ENCODE measurements at regions not wholly inside any gene's neighbourhood (a gene's known extent, or its start where the extent isn't known, plus 50 kb on each side); places are given as distances from the start of the nearest gene placed in this dataset.

DNA sequence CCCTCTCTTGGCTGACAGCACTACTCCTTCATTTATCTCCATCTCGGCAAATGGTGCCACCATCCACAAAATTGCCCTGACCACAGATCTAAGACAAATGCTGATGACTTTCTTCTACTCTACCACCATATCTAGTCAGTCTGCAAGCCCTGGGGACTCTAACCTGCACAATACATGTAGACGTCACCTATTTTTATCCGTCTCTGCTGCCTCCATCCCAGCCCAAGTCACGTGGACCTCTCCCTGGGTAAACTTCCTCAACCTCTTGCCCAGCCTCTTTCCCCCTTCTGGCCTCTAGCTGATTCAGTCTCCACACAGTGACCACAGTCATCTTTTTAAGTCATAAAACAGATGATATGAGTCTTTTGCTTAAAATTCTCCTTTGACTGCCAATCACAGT lies 1203.0 kb downstream of the AACS start:
- DNase-seq (ENCODE audit: low read depth, low spot score) (no peak), FAIRE-seq (no peak)
- no peak overlapping the region for H3K27ac ChIP-seq (ENCODE audit: insufficient read depth, low read depth, low read length)
- dilution Hi-C loops (cut with MboI; ENCODE audit: extremely low pct_ligation_motif_present, low sequenced_read_pairs) = no loop called here
- H3K9me3 ChIP-seq (replicated peaks; ENCODE audit: control insufficient read depth, insufficient read depth, low read length) = peaks cover 11% of the 10 kb centered on the region
- TF ChIP-seq POLR2AphosphoS5 (IDR thresholded peaks at IDR 0.05; ENCODE audit: insufficient read depth, low read depth, low read length) = no peak
- TF ChIP-seq GATA2 (IDR thresholded peaks at IDR 0.05; ENCODE audit: insufficient read depth, insufficient read length, low read depth, low read length) = no peak
- TF ChIP-seq, protein P1, sequence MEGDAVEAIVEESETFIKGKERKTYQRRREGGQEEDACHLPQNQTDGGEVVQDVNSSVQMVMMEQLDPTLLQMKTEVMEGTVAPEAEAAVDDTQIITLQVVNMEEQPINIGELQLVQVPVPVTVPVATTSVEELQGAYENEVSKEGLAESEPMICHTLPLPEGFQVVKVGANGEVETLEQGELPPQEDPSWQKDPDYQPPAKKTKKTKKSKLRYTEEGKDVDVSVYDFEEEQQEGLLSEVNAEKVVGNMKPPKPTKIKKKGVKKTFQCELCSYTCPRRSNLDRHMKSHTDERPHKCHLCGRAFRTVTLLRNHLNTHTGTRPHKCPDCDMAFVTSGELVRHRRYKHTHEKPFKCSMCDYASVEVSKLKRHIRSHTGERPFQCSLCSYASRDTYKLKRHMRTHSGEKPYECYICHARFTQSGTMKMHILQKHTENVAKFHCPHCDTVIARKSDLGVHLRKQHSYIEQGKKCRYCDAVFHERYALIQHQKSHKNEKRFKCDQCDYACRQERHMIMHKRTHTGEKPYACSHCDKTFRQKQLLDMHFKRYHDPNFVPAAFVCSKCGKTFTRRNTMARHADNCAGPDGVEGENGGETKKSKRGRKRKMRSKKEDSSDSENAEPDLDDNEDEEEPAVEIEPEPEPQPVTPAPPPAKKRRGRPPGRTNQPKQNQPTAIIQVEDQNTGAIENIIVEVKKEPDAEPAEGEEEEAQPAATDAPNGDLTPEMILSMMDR (IDR thresholded peaks at IDR 0.05; ENCODE audit: extremely low read depth in 1 of 2, insufficient read depth in 1 of 2, low read depth in 1 of 2, low read length in 2 of 2) = no peak
- TF ChIP-seq JUN (IDR thresholded peaks at IDR 0.05; ENCODE audit: borderline replicate concordance, insufficient read depth, insufficient read length, low read depth) = no peak
- H3K9ac ChIP-seq (replicated peaks; ENCODE audit: extremely low read depth, insufficient read depth, low read length) = no peak overlapping the region
- no peak overlapping the region for H3K4me2 ChIP-seq (ENCODE audit: insufficient read depth, low read length)
- H3K9me1 ChIP-seq (replicated peaks; ENCODE audit: control insufficient read depth, extremely low read depth, insufficient read depth, low read length) = no peaks in the 10 kb centered on the region
- intact Hi-C loops (cut with micrococcal nuclease) = no loop called here
- POLR2A ChIA-PET = no interaction called here
- H3K4me3 ChIP-seq (replicated peaks in 1 of 3; ENCODE audit: insufficient read depth in 1 of 3, low read depth in 1 of 3, low read length in 3 of 3) = no peak overlapping the region
- no peaks in the 10 kb centered on the region for H3K27me3 ChIP-seq (ENCODE audit: control insufficient read depth in 2 of 2, insufficient read depth in 2 of 2, low read length in 2 of 2)
- no peaks in the 10 kb centered on the region for H3K4me1 ChIP-seq (ENCODE audit: control insufficient read depth, extremely low read depth, insufficient read depth, low read length)
- no peaks in the 10 kb centered on the region for H3K79me2 ChIP-seq (ENCODE audit: control insufficient read depth, insufficient read depth, low read length)
- no TSS peak for BruUV-seq (replicated peaks)
- H3K36me3 ChIP-seq (ENCODE audit: control insufficient read depth in 2 of 2, extremely low read depth in 1 of 2, insufficient read depth in 2 of 2, low read length in 2 of 2) = no peaks in the 10 kb centered on the region
- H2AFZ ChIP-seq (ENCODE audit: low read depth, low read length) = no peak overlapping the region
- no peaks in the 10 kb centered on the region for H4K20me1 ChIP-seq (replicated peaks; ENCODE audit: control insufficient read depth, extremely low read depth, insufficient read depth, low read length)
- CTCF ChIA-PET = no interaction called here

DNA sequence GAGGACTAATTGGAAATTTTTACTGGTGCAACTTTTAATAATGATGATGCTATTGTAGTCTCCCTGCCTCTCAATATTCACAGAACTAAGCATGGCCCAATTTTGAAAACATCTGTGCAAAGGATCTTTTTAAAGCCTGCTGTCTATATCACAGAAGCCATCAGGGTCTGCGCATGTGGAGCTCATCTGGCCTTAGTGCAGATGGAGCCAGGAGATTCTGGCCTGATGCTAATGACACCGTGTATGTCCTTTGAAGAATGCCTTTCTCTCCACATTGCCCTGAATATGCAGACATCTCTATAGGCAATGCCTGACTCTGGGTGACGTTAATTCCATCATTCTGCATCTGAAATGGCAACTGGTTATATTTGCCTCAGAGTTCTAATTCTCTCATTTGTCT lies 1205.9 kb downstream of the AACS start:
- FAIRE-seq = no peak
- intact Hi-C loops (cut with micrococcal nuclease) = no loop called here
- CTCF ChIA-PET = no interaction called here

More for the DNA sequence above, 1205.9 kb downstream of the AACS start:
- H4K20me1 ChIP-seq (replicated peaks; ENCODE audit: control insufficient read depth, extremely low read depth, insufficient read depth, low read length) = no peaks in the 10 kb centered on the region
- POLR2A ChIA-PET = no interaction called here
- H3K4me3 ChIP-seq (replicated peaks in 1 of 3; ENCODE audit: insufficient read depth in 1 of 3, low read depth in 1 of 3, low read length in 3 of 3) = no peak overlapping the region
- no peaks in the 10 kb centered on the region for H3K9me1 ChIP-seq (replicated peaks; ENCODE audit: control insufficient read depth, extremely low read depth, insufficient read depth, low read length)
- no peak overlapping the region for H3K27ac ChIP-seq (ENCODE audit: insufficient read depth, low read depth, low read length)
- TF ChIP-seq GATA2 (IDR thresholded peaks at IDR 0.05; ENCODE audit: insufficient read depth, insufficient read length, low read depth, low read length) (no peak), POLR2AphosphoS5 (IDR thresholded peaks at IDR 0.05; ENCODE audit: insufficient read depth, low read depth, low read length) (no peak), EZH2 (IDR thresholded peaks at IDR 0.05; ENCODE audit: borderline replicate concordance, low read depth, low read length, severe bottlenecking) (no peak), POLR2A (IDR thresholded peaks at IDR 0.05; ENCODE audit: low read depth, low read length) (no peak), JUN (IDR thresholded peaks at IDR 0.05; ENCODE audit: borderline replicate concordance, insufficient read depth, insufficient read length, low read depth) (no peak), MYC (IDR thresholded peaks at IDR 0.05; ENCODE audit: low read depth, low read length) (no peak), FOS (IDR thresholded peaks at IDR 0.05; ENCODE audit: borderline replicate concordance, insufficient read depth, low read length) (no peak)
- TF ChIP-seq, protein P1 (IDR thresholded peaks at IDR 0.05; ENCODE audit: extremely low read depth in 1 of 2, insufficient read depth in 1 of 2, low read depth in 1 of 2, low read length in 2 of 2) = no peak
- TF ChIP-seq, protein P2, sequence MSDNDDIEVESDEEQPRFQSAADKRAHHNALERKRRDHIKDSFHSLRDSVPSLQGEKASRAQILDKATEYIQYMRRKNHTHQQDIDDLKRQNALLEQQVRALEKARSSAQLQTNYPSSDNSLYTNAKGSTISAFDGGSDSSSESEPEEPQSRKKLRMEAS (IDR thresholded peaks at IDR 0.05; ENCODE audit: insufficient read depth, insufficient read length) = no peak
- H3K9ac ChIP-seq (replicated peaks; ENCODE audit: extremely low read depth, insufficient read depth, low read length) = no peak overlapping the region
- BruUV-seq (replicated peaks) = no TSS peak
- H3K4me2 ChIP-seq (ENCODE audit: insufficient read depth, low read length) = no peak overlapping the region
- H3K9me3 ChIP-seq (replicated peaks; ENCODE audit: control insufficient read depth, insufficient read depth, low read length) = peaks cover 8% of the 10 kb centered on the region
- H2AFZ ChIP-seq (ENCODE audit: low read depth, low read length) = no peak overlapping the region
- H3K79me2 ChIP-seq (ENCODE audit: control insufficient read depth, insufficient read depth, low read length) = no peaks in the 10 kb centered on the region
- dilution Hi-C loops (cut with MboI; ENCODE audit: extremely low pct_ligation_motif_present, low sequenced_read_pairs) = no loop called here
- H3K27me3 ChIP-seq (ENCODE audit: control insufficient read depth in 2 of 2, insufficient read depth in 2 of 2, low read length in 2 of 2) = no peaks in the 10 kb centered on the region
- no peak for DNase-seq (ENCODE audit: low read depth, low spot score)
- no peaks in the 10 kb centered on the region for H3K36me3 ChIP-seq (ENCODE audit: control insufficient read depth in 2 of 2, extremely low read depth in 1 of 2, insufficient read depth in 2 of 2, low read length in 2 of 2)
- no peaks in the 10 kb centered on the region for H3K4me1 ChIP-seq (ENCODE audit: control insufficient read depth, extremely low read depth, insufficient read depth, low read length)

Data from endothelial cell of umbilical vein (primary cell).